DND-41 (cell line): ENCODE measurements at regions not wholly inside any gene's neighbourhood (a gene's known extent, or its start where the extent isn't known, plus 50 kb on each side); places are given as distances from the start of the nearest gene placed in this dataset.

Source experiments
- EZH2 ChIP-seq: IDR thresholded peaks from 3 replicates; pipeline ENCODE4 v1.6.1; 2012; ENCODE audit warnings: borderline replicate concordance, low read depth, mild to moderate bottlenecking, moderate library complexity, low read length, inconsistent platforms; ENCODE audit not compliant: severe bottlenecking
- TF ChIP-seq, protein P1 (sequence below): IDR thresholded peaks from 2 replicates; pipeline ENCODE4 v1.5.1; 2012; ENCODE audit warnings: borderline replicate concordance, low read length, moderate library complexity, mild to moderate bottlenecking; ENCODE audit not compliant: poor library complexity, severe bottlenecking; ENCODE audit errors: extremely low read depth

DNA sequence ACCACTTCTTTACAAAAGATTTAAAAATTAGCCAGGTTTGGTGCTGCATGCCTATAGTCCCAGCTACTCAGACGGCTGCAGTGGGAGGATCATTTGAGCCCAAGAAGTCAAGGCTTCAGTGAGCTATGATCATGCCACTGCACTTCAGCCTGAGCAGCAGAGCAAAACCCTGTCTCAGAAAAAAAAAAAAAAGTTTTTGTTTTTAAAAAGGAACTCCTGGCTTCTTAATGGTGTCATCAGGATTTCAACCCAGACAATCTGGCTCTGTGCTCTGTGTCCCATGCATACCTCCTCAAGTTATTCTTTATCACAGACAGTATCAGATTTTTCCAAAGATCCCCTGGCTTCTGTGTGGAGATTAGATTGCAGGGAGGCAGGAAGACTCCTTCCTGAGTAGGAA is 64.2 kb upstream of the IL12A start:
- TF ChIP-seq, protein P1, sequence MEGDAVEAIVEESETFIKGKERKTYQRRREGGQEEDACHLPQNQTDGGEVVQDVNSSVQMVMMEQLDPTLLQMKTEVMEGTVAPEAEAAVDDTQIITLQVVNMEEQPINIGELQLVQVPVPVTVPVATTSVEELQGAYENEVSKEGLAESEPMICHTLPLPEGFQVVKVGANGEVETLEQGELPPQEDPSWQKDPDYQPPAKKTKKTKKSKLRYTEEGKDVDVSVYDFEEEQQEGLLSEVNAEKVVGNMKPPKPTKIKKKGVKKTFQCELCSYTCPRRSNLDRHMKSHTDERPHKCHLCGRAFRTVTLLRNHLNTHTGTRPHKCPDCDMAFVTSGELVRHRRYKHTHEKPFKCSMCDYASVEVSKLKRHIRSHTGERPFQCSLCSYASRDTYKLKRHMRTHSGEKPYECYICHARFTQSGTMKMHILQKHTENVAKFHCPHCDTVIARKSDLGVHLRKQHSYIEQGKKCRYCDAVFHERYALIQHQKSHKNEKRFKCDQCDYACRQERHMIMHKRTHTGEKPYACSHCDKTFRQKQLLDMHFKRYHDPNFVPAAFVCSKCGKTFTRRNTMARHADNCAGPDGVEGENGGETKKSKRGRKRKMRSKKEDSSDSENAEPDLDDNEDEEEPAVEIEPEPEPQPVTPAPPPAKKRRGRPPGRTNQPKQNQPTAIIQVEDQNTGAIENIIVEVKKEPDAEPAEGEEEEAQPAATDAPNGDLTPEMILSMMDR, result no peak
- no peak for TF ChIP-seq EZH2
